ENCODE measurements at regions not wholly inside any gene's neighbourhood (a gene's known extent, or its start where the extent isn't known, plus 50 kb on each side); places are given as distances from the start of the nearest gene placed in this dataset.

DNA sequence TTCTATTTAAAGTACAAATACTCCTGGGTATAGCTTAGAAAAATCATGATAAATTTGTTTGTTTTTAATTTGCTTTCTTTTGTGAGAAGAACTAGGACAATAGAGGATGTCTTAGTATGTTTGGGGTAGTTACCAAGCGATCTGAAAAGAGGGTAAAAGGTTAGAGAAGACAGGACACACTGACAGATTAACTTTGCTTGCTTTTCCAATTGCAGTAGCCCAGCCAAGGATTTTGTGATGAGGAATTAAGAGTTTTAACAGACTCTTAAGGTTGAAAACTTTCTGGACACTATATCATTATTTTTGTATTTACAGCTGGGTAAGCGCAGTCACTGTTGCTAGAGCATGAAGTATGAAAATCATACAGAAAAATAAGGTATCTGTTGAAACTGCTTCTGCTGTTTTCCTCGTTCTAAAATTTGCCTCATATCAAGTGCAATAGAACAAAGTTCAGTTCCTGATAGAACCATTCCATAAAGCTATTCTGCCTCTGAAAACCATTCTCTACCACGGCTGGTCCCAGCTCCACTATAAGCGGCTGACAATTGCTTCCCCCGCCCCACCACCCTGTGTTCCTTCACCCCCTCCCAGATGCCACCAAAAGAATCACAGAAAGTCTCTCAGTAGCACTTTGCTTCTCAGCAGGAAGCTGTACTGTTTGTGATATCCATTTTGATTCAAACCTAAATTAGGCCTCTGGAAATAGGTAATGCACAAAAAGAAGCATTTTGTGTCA lies 413.4 kb downstream of the BCAT1 start:
- H3K4me1 ChIP-seq = peaks cover 4% of the 10 kb centered on the region
- no peak for DNase-seq
- no peak for TF ChIP-seq POLR2A (IDR thresholded peaks at IDR 0.05)
- peak overlapping the region; percentile 14 to 39 for H3K27ac ChIP-seq
- no peaks in the 10 kb centered on the region for H3K9me3 ChIP-seq
- H3K27me3 ChIP-seq = no peaks in the 10 kb centered on the region
- no peaks in the 10 kb centered on the region for H3K36me3 ChIP-seq (ENCODE audit: low read depth, missing control alignments)
- intact Hi-C loops (cut with DNase I; ENCODE audit: low total_unique reads) = no loop called here
- no peak overlapping the region for H3K4me3 ChIP-seq
- WGBS, 2 donors = 55 to 64% methylated on average over 6 of the region's 6 CpGs

- WGBS, 2 donors = 33 to 49% methylated on average over 4 of the region's 4 CpGs
- no peak for DNase-seq
- intact Hi-C loops (cut with DNase I; ENCODE audit: low total_unique reads) = no loop called here
Observed at GRCh38 chr12:24534622-24535021, 414.3 kb downstream of the BCAT1 start.

DNA sequence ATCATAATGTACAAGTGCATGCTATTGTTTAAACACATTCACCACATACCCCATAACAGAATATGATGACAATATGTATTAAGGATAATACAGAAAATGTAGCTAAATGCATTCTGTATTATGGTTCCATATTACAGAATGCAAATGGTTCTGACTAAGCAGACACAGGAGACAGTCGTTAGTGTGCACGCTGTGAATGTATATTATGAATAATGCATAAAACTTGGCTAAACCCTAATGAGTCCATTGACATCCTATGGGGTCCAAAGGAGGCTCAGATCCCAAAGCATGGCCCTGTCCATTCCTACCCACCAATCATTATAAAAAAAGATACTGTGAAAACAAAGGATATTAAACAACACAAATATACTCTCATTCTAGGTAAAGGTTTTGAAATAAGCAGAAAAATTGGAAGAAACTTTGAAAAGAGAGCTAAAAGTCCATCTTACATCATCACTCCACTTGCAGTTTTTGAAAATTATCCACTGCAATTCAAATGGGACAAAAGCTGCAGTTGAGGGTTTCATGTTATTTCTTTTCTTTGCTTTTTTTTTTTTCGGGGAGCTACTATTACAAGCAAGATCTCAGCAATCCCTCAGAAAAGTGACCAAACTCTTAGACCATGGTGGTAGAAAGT lies 415.1 kb downstream of the BCAT1 start:
- intact Hi-C loops (cut with DNase I; ENCODE audit: low total_unique reads) = no loop called here
- TF ChIP-seq POLR2A (IDR thresholded peaks at IDR 0.05) (no peak), CTCF (IDR thresholded peaks at IDR 0.05) (no peak)
- Histone ChIP-seq H3K27me3 (no peaks in the 10 kb centered on the region), H3K4me3 (no peak overlapping the region), H3K36me3 (ENCODE audit: low read depth, missing control alignments) (no peaks in the 10 kb centered on the region), H3K4me1 (peaks cover 4% of the 10 kb centered on the region), H3K27ac (no peak overlapping the region), H3K9me3 (no peaks in the 10 kb centered on the region)
- DNase-seq = no peak
- 83 to 88% methylated on average over 3 of the region's 3 CpGs for WGBS, 2 donors

More at GRCh38 chr12:24534622-24535021, 414.3 kb downstream of the BCAT1 start:
- Histone ChIP-seq H3K36me3 (ENCODE audit: low read depth, missing control alignments) (no peaks in the 10 kb centered on the region), H3K9me3 (no peaks in the 10 kb centered on the region), H3K27ac (peak overlapping the region in 1 of 2 donors; percentile 39), H3K27me3 (no peaks in the 10 kb centered on the region), H3K4me1 (peaks cover 4% of the 10 kb centered on the region), H3K4me3 (no peak overlapping the region)
- TF ChIP-seq CTCF (IDR thresholded peaks at IDR 0.05) (no peak), POLR2A (IDR thresholded peaks at IDR 0.05) (no peak)

DNA sequence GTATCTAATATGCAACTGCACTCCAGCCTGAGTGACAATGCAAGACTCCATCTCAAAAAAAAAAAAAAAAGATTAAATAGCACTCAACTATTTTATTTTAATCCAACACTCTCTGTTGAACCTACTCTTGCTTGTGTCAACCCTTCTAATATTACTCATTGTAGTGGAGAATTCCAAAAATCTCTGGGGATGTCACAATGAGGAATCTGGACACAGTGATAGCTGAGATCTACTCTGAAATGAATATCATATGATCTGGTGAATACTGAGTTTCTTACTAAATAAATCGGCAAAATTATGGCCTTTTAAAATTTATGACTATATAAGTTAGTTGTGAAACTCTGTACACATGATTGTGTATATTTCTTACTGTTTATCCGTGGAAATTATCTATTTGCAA lies 418.2 kb downstream of the BCAT1 start:
- Histone ChIP-seq H3K4me1 (peaks cover under 1% of the 10 kb centered on the region), H3K9me3 (no peaks in the 10 kb centered on the region), H3K4me3 (no peak overlapping the region), H3K27me3 (no peaks in the 10 kb centered on the region), H3K36me3 (ENCODE audit: low read depth, missing control alignments) (no peaks in the 10 kb centered on the region), H3K27ac (no peak overlapping the region)
- TF ChIP-seq POLR2A (IDR thresholded peaks at IDR 0.05) (no peak), CTCF (IDR thresholded peaks at IDR 0.05) (no peak)
- 65 to 77% methylated on average over 2 of the region's 2 CpGs for WGBS, 2 donors
- DNase-seq = no peak
- intact Hi-C loops (cut with DNase I; ENCODE audit: low total_unique reads) = no loop called here

DNA sequence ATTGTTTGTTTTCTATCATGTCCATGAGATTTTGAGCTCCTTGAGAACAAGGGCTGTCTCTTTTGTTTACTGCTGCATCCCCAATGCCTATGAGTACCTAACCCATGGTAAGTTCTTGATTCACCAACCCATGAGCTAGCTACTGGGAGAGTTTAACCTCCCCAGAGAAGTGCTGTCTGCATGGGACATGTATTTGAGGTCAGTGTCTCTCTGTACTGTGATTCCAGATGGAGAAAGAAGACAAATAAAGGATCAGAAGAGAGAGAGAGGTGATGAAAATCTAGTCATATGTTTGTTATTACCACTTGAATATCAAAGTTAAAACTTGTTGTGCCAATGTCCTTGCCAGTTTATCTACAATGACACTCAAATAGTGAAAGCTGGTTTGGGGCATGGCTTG lies 421.8 kb downstream of the BCAT1 start:
- Histone ChIP-seq H3K4me3 (no peak overlapping the region), H3K27me3 (no peaks in the 10 kb centered on the region), H3K9me3 (no peaks in the 10 kb centered on the region), H3K27ac (no peak overlapping the region), H3K4me1 (no peaks in the 10 kb centered on the region), H3K36me3 (ENCODE audit: low read depth, missing control alignments) (no peaks in the 10 kb centered on the region)
- DNase-seq = no peak
- intact Hi-C loops (cut with DNase I; ENCODE audit: low total_unique reads) = no loop called here
- no peak for TF ChIP-seq CTCF (IDR thresholded peaks at IDR 0.05)
- TF ChIP-seq POLR2A (IDR thresholded peaks at IDR 0.05) = no peak
